ENCODE measurements at regions not wholly inside any gene's neighbourhood (a gene's known extent, or its start where the extent isn't known, plus 50 kb on each side); places are given as distances from the start of the nearest gene placed in this dataset.

GRCh38 chr2:228614741-228615140 lies 433.3 kb upstream of the SPHKAP start:
- Histone ChIP-seq H4K91ac (ENCODE audit: low read depth, low read length) (no peak overlapping the region), H2BK12ac (ENCODE audit: low read length) (no peak overlapping the region), H3K4me3 (ENCODE audit: low read depth, low read length) (no peak overlapping the region), H3K79me1 (ENCODE audit: low read length) (no peaks in the 10 kb centered on the region), H3K27me3 (ENCODE audit: insufficient read depth, low read length) (no peaks in the 10 kb centered on the region), H3K18ac (ENCODE audit: low read length) (no peak overlapping the region), H3K9ac (ENCODE audit: low read length) (no peak overlapping the region), H3K14ac (ENCODE audit: low read length) (no peak overlapping the region), H4K12ac (ENCODE audit: low read depth, low read length) (no peak overlapping the region), H3K4ac (ENCODE audit: low read depth, low read length) (no peak overlapping the region), H3K23ac (ENCODE audit: low read length) (no peak overlapping the region), H2BK5ac (ENCODE audit: low read depth, low read length, poor library complexity) (no peak overlapping the region), H2AK5ac (ENCODE audit: low read length) (no peak overlapping the region), H2AFZ (ENCODE audit: insufficient read depth, low read length, poor library complexity) (no peak overlapping the region), H2BK120ac (ENCODE audit: insufficient read depth, low read length, poor library complexity) (no peak overlapping the region), H3K4me2 (ENCODE audit: low read length) (no peak overlapping the region), H3K79me2 (ENCODE audit: control insufficient read depth, insufficient read depth, low read length, poor library complexity) (no peaks in the 10 kb centered on the region), H3K36me3 (ENCODE audit: control insufficient read depth in 1 of 2, insufficient read depth in 2 of 2, low read length in 2 of 2) (no peaks in the 10 kb centered on the region), H3K9me3 (ENCODE audit: insufficient read depth, low read depth, low read length) (no peaks in the 10 kb centered on the region), H3K27ac (ENCODE audit: low read depth, low read length) (no peak overlapping the region), H4K8ac (ENCODE audit: low read depth, low read length) (no peak overlapping the region), H3K4me1 (ENCODE audit: control insufficient read depth in 1 of 2, insufficient read depth in 2 of 2, low read length in 2 of 2) (no peaks in the 10 kb centered on the region)
- DNase-seq, result no peak
- no CpG with 5 or more reads among the region's 2 CpGs for WGBS (ENCODE audit: extremely low coverage, insufficient coverage, insufficient read length)

GRCh38 chr2:228613133-228613850 lies 431.8 kb upstream of the SPHKAP start:
- no peak overlapping the region for H2BK5ac ChIP-seq (ENCODE audit: low read depth, low read length, poor library complexity)
- H3K23ac ChIP-seq (ENCODE audit: low read length), result no peak overlapping the region
- H3K18ac ChIP-seq (ENCODE audit: low read length), result no peak overlapping the region
- no peak overlapping the region for H4K8ac ChIP-seq (ENCODE audit: low read depth, low read length)
- H2AK5ac ChIP-seq (ENCODE audit: low read length), result no peak overlapping the region
- H3K27me3 ChIP-seq (ENCODE audit: insufficient read depth, low read length), result no peaks in the 10 kb centered on the region
- WGBS (ENCODE audit: extremely low coverage, insufficient coverage, insufficient read length), result no CpG with 5 or more reads among the region's 8 CpGs
- no peak overlapping the region for H2BK120ac ChIP-seq (ENCODE audit: insufficient read depth, low read length, poor library complexity)
- no peaks in the 10 kb centered on the region for H3K79me2 ChIP-seq (ENCODE audit: control insufficient read depth, insufficient read depth, low read length, poor library complexity)
- H3K9ac ChIP-seq (ENCODE audit: low read length), result no peak overlapping the region
- no peak overlapping the region for H4K12ac ChIP-seq (ENCODE audit: low read depth, low read length)
- no peaks in the 10 kb centered on the region for H3K36me3 ChIP-seq (ENCODE audit: control insufficient read depth in 1 of 2, insufficient read depth in 2 of 2, low read length in 2 of 2)
- no peak overlapping the region for H3K14ac ChIP-seq (ENCODE audit: low read length)
- no peaks in the 10 kb centered on the region for H3K4me1 ChIP-seq (ENCODE audit: control insufficient read depth in 1 of 2, insufficient read depth in 2 of 2, low read length in 2 of 2)
- H3K79me1 ChIP-seq (ENCODE audit: low read length), result no peaks in the 10 kb centered on the region
- H3K4me2 ChIP-seq (ENCODE audit: low read length), result no peak overlapping the region
- no peak overlapping the region for H4K91ac ChIP-seq (ENCODE audit: low read depth, low read length)
- no peak for DNase-seq
- no peak overlapping the region for H3K27ac ChIP-seq (ENCODE audit: low read depth, low read length)
- no peak overlapping the region for H3K4me3 ChIP-seq (ENCODE audit: low read depth, low read length)
- H2BK12ac ChIP-seq (ENCODE audit: low read length), result no peak overlapping the region
- no peaks in the 10 kb centered on the region for H3K9me3 ChIP-seq (ENCODE audit: insufficient read depth, low read depth, low read length)
- no peak overlapping the region for H2AFZ ChIP-seq (ENCODE audit: insufficient read depth, low read length, poor library complexity)
- no peak overlapping the region for H3K4ac ChIP-seq (ENCODE audit: low read depth, low read length)

GRCh38 chr2:228611171-228611570 lies 429.7 kb upstream of the SPHKAP start:
- no peak overlapping the region for H4K91ac ChIP-seq (ENCODE audit: low read depth, low read length)
- no peak overlapping the region for H2BK5ac ChIP-seq (ENCODE audit: low read depth, low read length, poor library complexity)
- H3K36me3 ChIP-seq (ENCODE audit: control insufficient read depth in 1 of 2, insufficient read depth in 2 of 2, low read length in 2 of 2), result no peaks in the 10 kb centered on the region
- H3K14ac ChIP-seq (ENCODE audit: low read length), result no peak overlapping the region
- H3K27me3 ChIP-seq (ENCODE audit: insufficient read depth, low read length), result no peaks in the 10 kb centered on the region
- no peaks in the 10 kb centered on the region for H3K79me1 ChIP-seq (ENCODE audit: low read length)
- no peak overlapping the region for H3K27ac ChIP-seq (ENCODE audit: low read depth, low read length)
- H4K12ac ChIP-seq (ENCODE audit: low read depth, low read length), result no peak overlapping the region
- no peaks in the 10 kb centered on the region for H3K9me3 ChIP-seq (ENCODE audit: insufficient read depth, low read depth, low read length)
- no peak overlapping the region for H3K4ac ChIP-seq (ENCODE audit: low read depth, low read length)
- H3K4me3 ChIP-seq (ENCODE audit: low read depth, low read length), result no peak overlapping the region
- no peak overlapping the region for H2AFZ ChIP-seq (ENCODE audit: insufficient read depth, low read length, poor library complexity)
- H3K4me2 ChIP-seq (ENCODE audit: low read length), result no peak overlapping the region
- H2BK12ac ChIP-seq (ENCODE audit: low read length), result no peak overlapping the region
- DNase-seq, result no peak
- H4K8ac ChIP-seq (ENCODE audit: low read depth, low read length), result no peak overlapping the region
- H3K23ac ChIP-seq (ENCODE audit: low read length), result no peak overlapping the region
- WGBS (ENCODE audit: extremely low coverage, insufficient coverage, insufficient read length), result no CpG with 5 or more reads among the region's 1 CpG
- H3K79me2 ChIP-seq (ENCODE audit: control insufficient read depth, insufficient read depth, low read length, poor library complexity), result no peaks in the 10 kb centered on the region
- no peak overlapping the region for H3K9ac ChIP-seq (ENCODE audit: low read length)
- H2AK5ac ChIP-seq (ENCODE audit: low read length), result no peak overlapping the region
- no peaks in the 10 kb centered on the region for H3K4me1 ChIP-seq (ENCODE audit: control insufficient read depth in 1 of 2, insufficient read depth in 2 of 2, low read length in 2 of 2)
- no peak overlapping the region for H2BK120ac ChIP-seq (ENCODE audit: insufficient read depth, low read length, poor library complexity)
- no peak overlapping the region for H3K18ac ChIP-seq (ENCODE audit: low read length)

- H3K9me3 ChIP-seq (ENCODE audit: insufficient read depth, low read depth, low read length), result no peaks in the 10 kb centered on the region
- H2BK120ac ChIP-seq (ENCODE audit: insufficient read depth, low read length, poor library complexity), result no peak overlapping the region
- H3K36me3 ChIP-seq (ENCODE audit: control insufficient read depth in 1 of 2, insufficient read depth in 2 of 2, low read length in 2 of 2), result no peaks in the 10 kb centered on the region
- no peak overlapping the region for H3K27ac ChIP-seq (ENCODE audit: low read depth, low read length)
- H3K4ac ChIP-seq (ENCODE audit: low read depth, low read length), result no peak overlapping the region
- no peak overlapping the region for H4K91ac ChIP-seq (ENCODE audit: low read depth, low read length)
- no peak overlapping the region for H3K23ac ChIP-seq (ENCODE audit: low read length)
- H3K4me1 ChIP-seq (ENCODE audit: control insufficient read depth in 1 of 2, insufficient read depth in 2 of 2, low read length in 2 of 2), result no peaks in the 10 kb centered on the region
- no peak overlapping the region for H2AFZ ChIP-seq (ENCODE audit: insufficient read depth, low read length, poor library complexity)
- H4K8ac ChIP-seq (ENCODE audit: low read depth, low read length), result no peak overlapping the region
- H2BK5ac ChIP-seq (ENCODE audit: low read depth, low read length, poor library complexity), result no peak overlapping the region
- H3K14ac ChIP-seq (ENCODE audit: low read length), result no peak overlapping the region
- no peak overlapping the region for H3K9ac ChIP-seq (ENCODE audit: low read length)
- no peak overlapping the region for H2BK12ac ChIP-seq (ENCODE audit: low read length)
- H3K79me2 ChIP-seq (ENCODE audit: control insufficient read depth, insufficient read depth, low read length, poor library complexity), result no peaks in the 10 kb centered on the region
- H3K27me3 ChIP-seq (ENCODE audit: insufficient read depth, low read length), result no peaks in the 10 kb centered on the region
- H4K12ac ChIP-seq (ENCODE audit: low read depth, low read length), result no peak overlapping the region
- no peak overlapping the region for H2AK5ac ChIP-seq (ENCODE audit: low read length)
- no peak for DNase-seq
- no peak overlapping the region for H3K18ac ChIP-seq (ENCODE audit: low read length)
- H3K4me3 ChIP-seq (ENCODE audit: low read depth, low read length), result no peak overlapping the region
- no CpG with 5 or more reads among the region's 2 CpGs for WGBS (ENCODE audit: extremely low coverage, insufficient coverage, insufficient read length)
- H3K79me1 ChIP-seq (ENCODE audit: low read length), result no peaks in the 10 kb centered on the region
- H3K4me2 ChIP-seq (ENCODE audit: low read length), result no peak overlapping the region
These were observed 420.8 kb upstream of the SPHKAP start for GRCh38 chr2:228602288-228602687.

All from trophoblast cell (in vitro differentiated cells and primary cell).